ENCODE measurements at regions not wholly inside any gene's neighbourhood (a gene's known extent, or its start where the extent isn't known, plus 50 kb on each side); places are given as distances from the start of the nearest gene placed in this dataset.

- Histone ChIP-seq H3K4me1 (no peaks in the 10 kb centered on the region), H3K36me3 (no peaks in the 10 kb centered on the region), H3K4me3 (no peak overlapping the region), H3K27ac (no peak overlapping the region), H3K27me3 (no peaks in the 10 kb centered on the region), H3K9me3 (no peaks in the 10 kb centered on the region)
- TF ChIP-seq POLR2A (IDR thresholded peaks at IDR 0.05): no peak
- TF ChIP-seq POLR2AphosphoS5 (IDR thresholded peaks at IDR 0.05; ENCODE audit: insufficient read depth in 1 of 2, low read depth in 1 of 2): no peak
- no peak for TF ChIP-seq CTCF (IDR thresholded peaks at IDR 0.05)
- DNase-seq (ENCODE audit: extremely low spot score in 2 of 2): no peak
- intact Hi-C loops (cut with DNase I): no loop called here
Observed at GRCh38 chr1:106780806-106781569, 275.5 kb upstream of the PRMT6 start.

GRCh38 chr1:106785176-106785575 lies 271.3 kb upstream of the PRMT6 start:
- TF ChIP-seq CTCF (IDR thresholded peaks at IDR 0.05) (no peak), POLR2A (IDR thresholded peaks at IDR 0.05) (no peak), POLR2AphosphoS5 (IDR thresholded peaks at IDR 0.05; ENCODE audit: insufficient read depth in 1 of 2, low read depth in 1 of 2) (no peak)
- Histone ChIP-seq H3K4me3 (no peak overlapping the region), H3K27me3 (no peaks in the 10 kb centered on the region), H3K27ac (no peak overlapping the region), H3K9me3 (no peaks in the 10 kb centered on the region), H3K36me3 (no peaks in the 10 kb centered on the region), H3K4me1 (no peaks in the 10 kb centered on the region)
- DNase-seq (ENCODE audit: extremely low spot score in 2 of 2): no peak
- intact Hi-C loops (cut with DNase I): no loop called here

GRCh38 chr1:106787520-106787919 lies 269.0 kb upstream of the PRMT6 start:
- TF ChIP-seq POLR2A (IDR thresholded peaks at IDR 0.05) (no peak), CTCF (IDR thresholded peaks at IDR 0.05) (no peak), POLR2AphosphoS5 (IDR thresholded peaks at IDR 0.05; ENCODE audit: insufficient read depth in 1 of 2, low read depth in 1 of 2) (no peak)
- Histone ChIP-seq H3K4me1 (no peaks in the 10 kb centered on the region), H3K36me3 (no peaks in the 10 kb centered on the region), H3K4me3 (no peak overlapping the region), H3K27me3 (no peaks in the 10 kb centered on the region), H3K9me3 (no peaks in the 10 kb centered on the region), H3K27ac (no peak overlapping the region)
- DNase-seq (ENCODE audit: extremely low spot score in 2 of 2): no peak
- intact Hi-C loops (cut with DNase I): no loop called here

GRCh38 chr1:106789686-106790085 lies 266.8 kb upstream of the PRMT6 start:
- TF ChIP-seq POLR2AphosphoS5 (IDR thresholded peaks at IDR 0.05; ENCODE audit: insufficient read depth in 1 of 2, low read depth in 1 of 2): no peak
- no peak for TF ChIP-seq CTCF (IDR thresholded peaks at IDR 0.05)
- TF ChIP-seq POLR2A (IDR thresholded peaks at IDR 0.05): no peak
- H3K4me3 ChIP-seq: no peak overlapping the region
- intact Hi-C loops (cut with DNase I): no loop called here

GRCh38 chr1:106791041-106791440 lies 265.4 kb upstream of the PRMT6 start:
- intact Hi-C loops (cut with DNase I): no loop called here
- no peaks in the 10 kb centered on the region for H3K4me1 ChIP-seq
- no peak overlapping the region for H3K4me3 ChIP-seq
- no peak overlapping the region for H3K27ac ChIP-seq
- TF ChIP-seq POLR2A (IDR thresholded peaks at IDR 0.05): no peak
- no peak for TF ChIP-seq CTCF (IDR thresholded peaks at IDR 0.05)
- TF ChIP-seq POLR2AphosphoS5 (IDR thresholded peaks at IDR 0.05; ENCODE audit: insufficient read depth in 1 of 2, low read depth in 1 of 2): no peak
- no peaks in the 10 kb centered on the region for H3K36me3 ChIP-seq
- DNase-seq (ENCODE audit: extremely low spot score in 2 of 2): no peak
- no peaks in the 10 kb centered on the region for H3K9me3 ChIP-seq
- no peaks in the 10 kb centered on the region for H3K27me3 ChIP-seq

More at GRCh38 chr1:106789686-106790085, 266.8 kb upstream of the PRMT6 start:
- no peak for DNase-seq (ENCODE audit: extremely low spot score in 2 of 2)
- Histone ChIP-seq H3K27me3 (no peaks in the 10 kb centered on the region), H3K36me3 (no peaks in the 10 kb centered on the region), H3K27ac (no peak overlapping the region), H3K9me3 (no peaks in the 10 kb centered on the region), H3K4me1 (no peaks in the 10 kb centered on the region)
